ENCODE measurements at regions not wholly inside any gene's neighbourhood (a gene's known extent, or its start where the extent isn't known, plus 50 kb on each side); places are given as distances from the start of the nearest gene placed in this dataset.
A peak's percentile ranks its signal among the peaks of the same experiment; 100 is the strongest.

DNA sequence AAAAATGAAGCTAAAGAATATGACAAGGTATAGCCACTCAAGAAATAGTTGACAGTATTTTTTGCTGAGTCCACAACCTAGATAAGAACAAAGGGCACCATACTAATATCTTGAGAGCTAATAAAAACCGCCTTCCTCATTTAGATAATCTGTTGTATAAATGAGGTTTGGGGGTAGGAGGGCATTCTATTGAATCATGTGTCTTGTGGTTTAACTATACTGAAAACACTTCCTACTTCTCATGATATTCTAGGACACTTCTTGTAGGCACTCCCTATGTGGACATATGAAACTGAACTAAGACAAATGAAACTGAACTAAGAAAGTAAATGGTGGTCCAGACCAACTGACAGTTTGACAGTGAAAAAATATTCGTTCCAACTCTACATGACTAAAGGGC, 1268.5 kb upstream of the C9orf72 start:
- no peak for ATAC-seq (ENCODE audit: low read depth in 2 of 2)
- no peaks in the 10 kb centered on the region for H3K4me1 Mint-ChIP-seq
- H3K4me3 Mint-ChIP-seq = no peak overlapping the region
- H3K27ac Mint-ChIP-seq = no peak overlapping the region
- H3K27me3 Mint-ChIP-seq = no peaks in the 10 kb centered on the region
- H3K9me3 Mint-ChIP-seq = peaks cover 0 to 16% (median 3%) of the 10 kb centered on the region in 7 donors
- no peak for DNase-seq
- no peaks in the 10 kb centered on the region for H3K36me3 Mint-ChIP-seq

DNA sequence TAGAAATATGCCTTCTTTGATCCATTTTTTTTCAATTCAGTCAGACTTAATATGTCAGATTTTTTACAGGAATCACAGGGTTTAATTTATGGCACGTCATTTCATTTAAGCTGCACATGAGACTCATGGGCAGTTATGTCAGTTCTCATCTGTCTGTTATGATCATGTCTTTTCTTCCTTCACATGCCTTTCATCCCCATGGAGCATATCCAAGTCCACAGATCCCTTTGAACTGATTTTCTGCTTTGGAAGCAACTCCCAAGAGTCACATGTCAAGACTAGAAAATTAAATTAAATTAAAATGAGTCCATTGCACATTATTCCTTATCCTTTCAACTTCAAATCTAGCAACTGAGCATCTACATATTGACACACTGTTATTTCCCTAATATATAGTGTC, 1274.0 kb upstream of the C9orf72 start:
- no peaks in the 10 kb centered on the region for H3K4me1 Mint-ChIP-seq
- peaks cover 0 to 8% (median 0%) of the 10 kb centered on the region in 7 donors for H3K9me3 Mint-ChIP-seq
- H3K27me3 Mint-ChIP-seq = no peaks in the 10 kb centered on the region
- no peaks in the 10 kb centered on the region for H3K36me3 Mint-ChIP-seq
- ATAC-seq (ENCODE audit: low read depth in 2 of 2) = no peak
- peak overlapping the region in 1 of 6 donors; percentile 7 for H3K27ac Mint-ChIP-seq
- H3K4me3 Mint-ChIP-seq = no peak overlapping the region
- no peak for DNase-seq

DNA sequence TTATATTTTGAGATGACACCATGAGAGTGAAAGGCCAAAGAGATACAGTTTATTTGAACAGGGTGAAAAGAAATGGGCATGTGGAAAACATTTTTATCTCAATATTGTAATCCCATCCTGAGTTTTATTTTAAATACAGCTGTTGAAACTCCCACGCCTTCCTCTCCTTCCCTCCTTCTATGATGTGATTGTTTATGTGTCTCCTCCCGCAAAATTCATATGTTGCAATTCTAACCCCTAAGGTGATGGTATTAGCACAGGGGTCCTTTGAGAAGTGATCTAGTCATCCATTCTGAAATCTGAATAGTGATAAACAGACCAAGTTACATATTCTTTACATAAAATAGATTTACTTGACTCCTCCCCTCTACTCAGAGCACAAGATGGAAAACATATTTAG, 1275.4 kb upstream of the C9orf72 start:
- H3K4me1 Mint-ChIP-seq = peaks cover 0 to 2% (median 0%) of the 10 kb centered on the region in 3 donors
- no peak for ATAC-seq (ENCODE audit: low read depth in 2 of 2)

DNA sequence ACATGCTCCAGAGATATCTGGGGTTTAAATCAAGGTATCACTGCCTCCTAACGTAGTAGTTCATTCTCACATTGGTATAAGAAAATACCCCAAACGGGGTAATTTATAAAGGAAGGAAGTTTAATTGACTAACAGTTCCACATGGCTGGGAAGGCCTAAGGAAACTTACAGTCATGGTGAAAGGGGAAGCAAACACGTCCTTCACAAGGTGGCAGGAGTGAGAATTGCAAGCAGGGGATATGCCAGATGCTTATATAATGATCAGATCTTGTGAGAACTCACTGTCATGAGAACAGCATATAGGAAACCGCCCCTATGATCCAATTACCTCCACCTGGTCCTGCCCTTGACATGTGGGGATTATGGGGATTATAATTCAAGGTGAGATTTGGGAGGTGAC, 1280.2 kb upstream of the C9orf72 start:
- H3K4me3 Mint-ChIP-seq = no peak overlapping the region
- peaks cover 0 to 7% (median 0%) of the 10 kb centered on the region in 7 donors for H3K9me3 Mint-ChIP-seq
- no peaks in the 10 kb centered on the region for H3K27me3 Mint-ChIP-seq
- no peaks in the 10 kb centered on the region for H3K36me3 Mint-ChIP-seq
- ATAC-seq (ENCODE audit: low read depth in 2 of 2) = no peak
- no peak overlapping the region for H3K27ac Mint-ChIP-seq
- peaks cover 0 to 2% (median 0%) of the 10 kb centered on the region in 3 donors for H3K4me1 Mint-ChIP-seq
- no peak for DNase-seq

More for the DNA sequence above, 1275.4 kb upstream of the C9orf72 start:
- Mint-ChIP-seq H3K9me3 (peaks cover 0 to 4% (median 0%) of the 10 kb centered on the region in 7 donors), H3K27ac (no peak overlapping the region), H3K36me3 (no peaks in the 10 kb centered on the region), H3K4me3 (no peak overlapping the region), H3K27me3 (no peaks in the 10 kb centered on the region)
- no peak for DNase-seq

DNA sequence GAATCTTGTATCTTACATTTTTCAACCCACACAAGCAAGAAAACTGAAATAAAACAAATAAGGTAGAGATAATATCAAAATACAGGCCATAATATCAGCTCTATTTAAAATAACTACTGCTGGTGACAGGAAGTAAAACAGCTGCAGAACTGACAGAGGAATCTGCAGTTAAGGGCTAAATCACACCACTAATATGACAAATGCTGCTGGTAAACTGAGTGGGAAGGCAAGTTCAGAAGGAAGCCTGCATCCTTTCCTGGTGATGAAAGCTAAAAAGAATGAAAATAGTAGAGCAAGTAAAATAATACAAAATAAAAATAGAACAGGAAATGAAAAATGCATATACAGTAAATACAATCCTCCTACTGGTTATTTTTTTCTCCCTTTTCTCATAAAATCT, 1293.7 kb upstream of the C9orf72 start:
- Mint-ChIP-seq H3K4me3 (no peak overlapping the region), H3K9me3 (peaks cover 0 to 3% (median 0%) of the 10 kb centered on the region in 7 donors), H3K36me3 (no peaks in the 10 kb centered on the region), H3K27me3 (no peaks in the 10 kb centered on the region), H3K4me1 (no peaks in the 10 kb centered on the region), H3K27ac (no peak overlapping the region)
- no peak for ATAC-seq (ENCODE audit: low read depth in 2 of 2)
- no peak for DNase-seq

DNA sequence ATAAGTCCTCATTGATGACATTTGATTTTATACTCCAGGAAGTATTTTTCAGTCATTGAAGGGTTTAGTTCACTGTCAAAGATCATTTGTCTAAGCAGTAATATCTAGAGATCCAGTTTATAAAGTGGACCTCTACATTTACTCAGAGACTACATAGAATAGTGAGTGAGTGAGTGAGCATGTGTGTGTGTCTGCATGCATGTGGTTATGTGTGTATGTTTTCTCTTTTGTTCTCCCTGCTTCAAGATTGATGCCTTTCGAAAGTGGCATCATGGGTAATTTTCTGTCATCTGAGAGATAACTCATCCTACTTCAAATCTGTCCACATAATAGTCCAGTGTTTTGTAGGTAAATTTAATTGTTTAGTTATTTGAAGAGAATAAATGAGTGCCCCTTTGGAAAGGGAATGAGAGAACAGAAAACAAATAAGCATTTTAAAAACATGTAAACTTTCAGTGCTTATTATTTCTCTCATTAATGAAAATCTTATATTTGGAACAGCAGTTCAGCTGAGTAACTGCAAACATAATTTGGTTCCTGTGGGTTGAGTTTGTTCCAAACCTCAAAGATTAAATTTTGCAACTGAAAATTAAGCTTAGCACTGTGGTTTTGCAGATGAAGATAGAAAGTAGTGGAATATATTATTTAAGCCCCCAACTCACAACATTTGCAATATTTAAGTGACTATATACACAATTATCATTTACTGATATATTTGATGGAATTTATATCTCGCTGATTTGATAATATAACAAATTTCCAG, 1295.1 kb upstream of the C9orf72 start:
- H3K36me3 Mint-ChIP-seq = no peaks in the 10 kb centered on the region
- H3K27me3 Mint-ChIP-seq = no peaks in the 10 kb centered on the region
- no peak overlapping the region for H3K27ac Mint-ChIP-seq
- H3K4me3 Mint-ChIP-seq = no peak overlapping the region
- H3K4me1 Mint-ChIP-seq = no peaks in the 10 kb centered on the region
- ATAC-seq (ENCODE audit: low read depth in 2 of 2) (no peak), DNase-seq (no peak)
- peaks cover 0 to 3% (median 0%) of the 10 kb centered on the region in 7 donors for H3K9me3 Mint-ChIP-seq

DNA sequence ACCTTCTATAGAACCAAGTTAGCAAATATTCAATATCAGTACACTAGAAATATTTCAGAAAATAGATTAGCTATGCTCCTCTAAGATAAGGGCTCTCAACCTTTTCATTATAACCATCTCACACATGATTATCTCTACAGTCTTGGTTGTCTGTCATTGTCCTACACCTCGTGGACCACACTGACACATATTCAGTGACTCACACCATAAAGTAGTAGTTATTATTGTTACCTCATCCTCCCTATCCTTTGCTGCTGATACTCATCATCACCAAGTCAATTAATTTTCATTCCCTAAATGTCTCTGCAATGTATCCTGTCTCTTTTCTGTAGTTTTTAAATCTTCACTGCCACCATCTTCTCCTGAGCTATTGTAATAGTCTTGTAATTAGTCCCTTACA, 1309.2 kb upstream of the C9orf72 start:
- no peak overlapping the region for H3K4me3 Mint-ChIP-seq

DNA sequence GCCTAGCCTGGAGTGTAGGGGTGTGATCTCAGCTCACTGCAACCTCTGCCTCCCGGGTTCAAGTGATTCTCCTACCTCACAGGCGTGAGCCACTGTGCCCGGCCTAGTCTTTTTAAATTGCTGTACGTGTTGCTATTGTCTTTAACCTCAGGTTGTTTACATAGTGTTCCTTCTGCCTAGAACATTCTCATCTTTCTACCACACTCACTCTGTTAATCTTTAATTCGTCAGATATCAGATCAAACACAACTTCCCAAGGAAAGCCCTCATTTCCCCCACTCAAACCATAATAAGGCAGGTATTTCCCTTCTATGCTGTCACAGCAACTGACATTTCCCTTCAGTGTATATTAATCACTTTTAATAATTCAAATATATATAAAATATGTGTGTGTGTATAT, 1310.0 kb upstream of the C9orf72 start:
- Mint-ChIP-seq H3K27ac (no peak overlapping the region), H3K4me1 (no peaks in the 10 kb centered on the region)
- no peak for DNase-seq

More for the DNA sequence above, 1309.2 kb upstream of the C9orf72 start:
- Mint-ChIP-seq H3K27me3 (no peaks in the 10 kb centered on the region), H3K36me3 (no peaks in the 10 kb centered on the region), H3K27ac (no peak overlapping the region), H3K9me3 (peaks cover 0 to 2% (median 0%) of the 10 kb centered on the region in 7 donors), H3K4me1 (no peaks in the 10 kb centered on the region)
- no peak for ATAC-seq (ENCODE audit: low read depth in 2 of 2)
- no peak for DNase-seq

DNA sequence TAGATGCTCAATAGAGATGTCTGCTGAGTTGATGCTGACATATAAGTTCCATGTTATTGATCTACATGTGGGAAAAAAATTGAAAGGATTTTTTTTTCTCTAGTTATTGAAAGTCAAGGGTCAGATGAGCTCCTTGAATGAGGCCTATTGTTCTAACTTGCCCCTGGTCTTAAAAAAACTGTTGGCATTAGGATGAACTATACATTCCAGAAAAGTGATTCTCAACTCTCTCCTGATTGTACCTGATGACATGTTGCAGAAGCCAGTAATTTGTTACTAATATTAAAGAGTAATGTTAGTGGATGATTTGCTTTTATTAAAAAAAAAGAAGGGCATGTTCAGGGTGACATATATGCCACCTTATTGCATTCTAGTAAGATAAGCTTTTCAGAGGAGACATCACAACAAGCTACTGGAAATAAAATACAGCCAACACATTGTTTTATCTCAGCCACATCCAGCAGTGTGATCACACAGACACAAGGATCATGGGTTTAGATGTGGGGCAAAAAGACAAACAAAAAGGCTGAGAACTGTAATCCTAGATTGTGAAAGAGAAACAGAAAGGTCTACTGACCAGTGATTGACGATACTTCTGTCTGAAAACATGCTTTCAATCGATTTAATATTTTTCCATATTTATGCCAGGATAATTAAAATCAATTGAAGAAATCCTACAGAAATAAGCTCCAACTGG, 1314.1 kb upstream of the C9orf72 start:
- H3K9me3 Mint-ChIP-seq = peaks cover 0 to 3% (median 0%) of the 10 kb centered on the region in 7 donors
- no peaks in the 10 kb centered on the region for H3K36me3 Mint-ChIP-seq
- no peak overlapping the region for H3K27ac Mint-ChIP-seq
- no peak for ATAC-seq (ENCODE audit: low read depth in 2 of 2)
- H3K27me3 Mint-ChIP-seq = no peaks in the 10 kb centered on the region
- no peak for DNase-seq
- H3K4me1 Mint-ChIP-seq = no peaks in the 10 kb centered on the region
- no peak overlapping the region for H3K4me3 Mint-ChIP-seq

More for the DNA sequence above, 1310.0 kb upstream of the C9orf72 start:
- H3K4me3 Mint-ChIP-seq = no peak overlapping the region
- no peaks in the 10 kb centered on the region for H3K36me3 Mint-ChIP-seq
- H3K9me3 Mint-ChIP-seq = peaks cover 0 to 2% (median 0%) of the 10 kb centered on the region in 7 donors
- no peaks in the 10 kb centered on the region for H3K27me3 Mint-ChIP-seq
- no peak for ATAC-seq (ENCODE audit: low read depth in 2 of 2)

DNA sequence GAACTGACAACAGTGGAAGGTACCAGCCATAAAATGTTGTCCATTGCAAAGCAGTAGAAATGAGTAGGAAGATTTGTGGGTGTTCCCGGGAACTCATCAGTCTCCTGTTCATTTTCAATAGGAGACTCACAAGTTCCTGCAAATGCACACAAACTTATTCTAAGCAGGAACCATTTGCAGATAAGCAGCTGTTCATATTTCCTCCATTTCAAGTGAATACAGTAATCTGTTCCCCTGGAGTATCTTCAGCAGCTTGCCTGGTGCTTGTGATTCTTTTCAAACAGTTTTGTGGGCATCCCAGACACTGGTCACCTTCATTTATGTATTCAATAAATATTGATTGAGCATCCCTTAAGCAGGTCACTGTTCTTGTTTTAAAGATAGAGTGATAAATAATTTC, 1315.5 kb upstream of the C9orf72 start:
- Mint-ChIP-seq H3K36me3 (no peaks in the 10 kb centered on the region), H3K4me1 (no peaks in the 10 kb centered on the region), H3K27ac (no peak overlapping the region), H3K9me3 (peaks cover 0 to 3% (median 0%) of the 10 kb centered on the region in 7 donors), H3K27me3 (no peaks in the 10 kb centered on the region), H3K4me3 (no peak overlapping the region)
- ATAC-seq (ENCODE audit: low read depth in 2 of 2) (no peak), DNase-seq (no peak)

DNA sequence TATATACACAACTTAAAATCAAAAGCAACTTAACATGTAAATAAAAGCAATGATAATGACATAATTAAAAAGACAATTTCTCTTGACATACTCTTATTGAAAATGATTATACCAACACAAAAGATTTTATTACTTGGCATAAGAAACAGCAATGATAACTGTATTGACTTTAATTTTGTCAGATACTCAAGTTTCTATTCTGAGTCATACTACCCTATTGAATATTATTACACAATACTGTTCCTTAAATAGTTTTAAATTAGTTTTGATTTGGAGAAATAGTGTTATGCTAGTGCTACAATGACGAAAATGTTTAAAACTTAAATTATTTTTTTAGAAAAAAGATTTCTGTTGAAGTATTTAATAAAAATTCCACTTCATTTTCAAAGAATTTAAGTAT, 1319.3 kb upstream of the C9orf72 start:
- no peaks in the 10 kb centered on the region for H3K27me3 Mint-ChIP-seq
- no peak for DNase-seq
- no peaks in the 10 kb centered on the region for H3K4me1 Mint-ChIP-seq
- no peaks in the 10 kb centered on the region for H3K36me3 Mint-ChIP-seq
- H3K27ac Mint-ChIP-seq = no peak overlapping the region
- no peak for ATAC-seq (ENCODE audit: low read depth in 2 of 2)
- peaks cover 0 to 3% (median 0%) of the 10 kb centered on the region in 7 donors for H3K9me3 Mint-ChIP-seq
- no peak overlapping the region for H3K4me3 Mint-ChIP-seq

DNA sequence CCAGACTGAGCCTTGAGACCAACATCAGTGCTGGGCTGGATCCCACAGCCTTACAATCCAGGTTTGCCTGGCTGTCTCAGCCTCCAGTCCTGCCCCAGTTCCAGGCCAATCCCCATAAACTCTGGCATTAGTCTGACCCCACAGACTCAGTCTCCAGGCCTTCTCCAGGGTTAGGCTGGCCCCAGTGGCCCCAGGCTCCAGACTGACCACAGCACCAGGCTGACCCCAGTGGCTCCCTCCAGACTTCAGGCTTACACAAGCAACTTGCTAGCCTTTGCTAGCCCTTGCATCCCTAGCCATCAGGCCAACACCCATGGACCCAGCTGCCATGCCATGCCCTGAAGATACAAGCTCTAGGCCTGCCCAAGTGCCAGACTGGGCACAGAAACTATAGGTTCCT, 1326.0 kb upstream of the C9orf72 start:
- no peak overlapping the region for H3K4me3 Mint-ChIP-seq
- H3K27me3 Mint-ChIP-seq = no peaks in the 10 kb centered on the region
- H3K9me3 Mint-ChIP-seq = peaks cover 0 to 18% (median 4%) of the 10 kb centered on the region in 7 donors
- ATAC-seq (ENCODE audit: low read depth in 2 of 2) (no peak), DNase-seq (no peak)
- no peaks in the 10 kb centered on the region for H3K4me1 Mint-ChIP-seq
- no peak overlapping the region for H3K27ac Mint-ChIP-seq
- H3K36me3 Mint-ChIP-seq = no peaks in the 10 kb centered on the region

DNA sequence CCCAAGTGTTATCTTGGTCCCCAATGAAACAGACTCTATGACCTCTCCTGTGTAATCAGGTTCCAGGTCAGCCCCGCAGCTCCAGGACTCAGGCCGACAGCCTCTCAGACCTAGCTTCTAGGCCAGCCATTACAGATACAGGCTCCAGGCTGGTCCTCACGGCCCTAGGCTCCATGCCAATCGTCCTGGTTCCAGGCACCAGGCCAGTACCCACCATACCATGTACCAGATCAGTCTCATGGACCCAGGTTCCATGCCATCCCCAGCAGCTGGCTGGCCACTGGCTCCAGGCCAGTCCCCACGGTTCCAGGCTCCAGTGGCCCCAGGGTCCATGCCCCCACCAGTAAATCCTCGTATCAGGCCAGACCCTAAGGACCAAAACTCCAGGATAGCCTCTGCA, 1326.6 kb upstream of the C9orf72 start:
- no peak for ATAC-seq (ENCODE audit: low read depth in 2 of 2)
- H3K4me3 Mint-ChIP-seq = no peak overlapping the region
- no peak overlapping the region for H3K27ac Mint-ChIP-seq
- no peaks in the 10 kb centered on the region for H3K4me1 Mint-ChIP-seq
- H3K27me3 Mint-ChIP-seq = no peaks in the 10 kb centered on the region
- H3K9me3 Mint-ChIP-seq = peaks cover 0 to 18% (median 4%) of the 10 kb centered on the region in 7 donors
- H3K36me3 Mint-ChIP-seq = no peaks in the 10 kb centered on the region
- DNase-seq = no peak

DNA sequence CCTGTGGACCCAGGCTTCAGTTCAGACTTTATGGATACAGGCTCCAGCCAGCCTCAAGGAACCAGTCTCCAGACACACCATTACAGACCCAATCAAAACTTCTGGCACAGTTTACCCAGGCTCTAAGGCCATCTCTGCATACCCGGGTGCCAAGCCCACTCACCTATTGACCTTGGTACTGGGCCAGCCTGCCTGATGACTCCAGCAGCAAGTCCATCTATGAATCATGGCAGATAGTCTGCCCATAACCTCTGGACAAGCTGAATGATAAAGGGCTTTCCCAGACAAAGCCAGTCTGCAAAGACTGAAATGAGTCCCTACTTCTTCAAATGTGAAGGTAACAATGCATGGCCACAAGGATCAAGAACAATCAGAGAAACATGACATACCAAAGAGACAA, 1327.1 kb upstream of the C9orf72 start:
- DNase-seq (no peak), ATAC-seq (ENCODE audit: low read depth in 2 of 2) (no peak)
- Mint-ChIP-seq H3K36me3 (no peaks in the 10 kb centered on the region), H3K27ac (no peak overlapping the region), H3K4me1 (no peaks in the 10 kb centered on the region), H3K9me3 (peaks cover 0 to 18% (median 4%) of the 10 kb centered on the region in 7 donors), H3K4me3 (no peak overlapping the region), H3K27me3 (no peaks in the 10 kb centered on the region)

Data from naive B cell (primary cell).